Esophagus mucosa (tissue), 1 donor: ENCODE measurements at regions not wholly inside any gene's neighbourhood (a gene's known extent, or its start where the extent isn't known, plus 50 kb on each side); places are given as distances from the start of the nearest gene placed in this dataset.

ENCODE experiments used
- ATAC-seq: fragments of 200-7000 bp; cut with Tn5 transposase; one replicate; pipeline ENCODE4 v1.9.1; 2020
- donor health status: DM: yes; HTN: yes; CAD: no.

DNA sequence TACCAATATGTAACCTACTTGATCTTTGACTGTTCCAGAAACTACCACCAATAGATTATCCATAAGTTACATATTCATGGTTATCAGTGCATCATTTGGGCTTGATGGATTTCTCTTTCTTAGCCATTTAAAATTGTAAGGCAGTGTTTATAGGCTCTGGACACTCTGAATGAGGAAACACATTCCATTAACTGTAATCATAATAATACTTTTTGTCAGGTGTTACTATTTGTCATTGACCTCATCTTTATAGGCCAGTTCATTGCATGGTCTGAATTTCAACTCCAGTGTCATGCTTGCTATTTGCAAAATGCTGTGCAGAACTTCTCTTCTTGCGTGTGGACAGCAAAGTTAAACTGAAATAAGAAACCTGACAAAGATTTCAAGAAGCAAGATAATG, 1340.2 kb upstream of the ZEB2 start:
- no peak for ATAC-seq

DNA sequence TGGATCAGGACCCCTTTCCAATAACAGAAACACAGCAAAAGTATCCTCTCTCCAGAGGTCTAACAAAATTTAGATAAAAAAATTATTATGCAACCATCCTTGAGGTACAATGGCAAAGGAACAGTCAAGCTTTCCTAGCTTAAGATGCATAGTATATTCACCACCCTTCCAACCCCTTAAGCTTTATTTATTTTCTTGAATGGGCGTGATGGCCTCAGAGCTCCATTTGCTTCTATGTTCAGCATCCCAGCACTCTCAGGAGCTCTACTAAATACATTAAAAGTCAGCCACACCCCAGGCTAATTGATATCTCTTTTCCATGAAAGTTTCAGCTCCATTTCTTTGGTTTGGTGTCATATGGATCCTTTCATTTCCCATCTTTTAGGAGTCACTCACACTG, 1335.2 kb upstream of the ZEB2 start:
- no peak for ATAC-seq

DNA sequence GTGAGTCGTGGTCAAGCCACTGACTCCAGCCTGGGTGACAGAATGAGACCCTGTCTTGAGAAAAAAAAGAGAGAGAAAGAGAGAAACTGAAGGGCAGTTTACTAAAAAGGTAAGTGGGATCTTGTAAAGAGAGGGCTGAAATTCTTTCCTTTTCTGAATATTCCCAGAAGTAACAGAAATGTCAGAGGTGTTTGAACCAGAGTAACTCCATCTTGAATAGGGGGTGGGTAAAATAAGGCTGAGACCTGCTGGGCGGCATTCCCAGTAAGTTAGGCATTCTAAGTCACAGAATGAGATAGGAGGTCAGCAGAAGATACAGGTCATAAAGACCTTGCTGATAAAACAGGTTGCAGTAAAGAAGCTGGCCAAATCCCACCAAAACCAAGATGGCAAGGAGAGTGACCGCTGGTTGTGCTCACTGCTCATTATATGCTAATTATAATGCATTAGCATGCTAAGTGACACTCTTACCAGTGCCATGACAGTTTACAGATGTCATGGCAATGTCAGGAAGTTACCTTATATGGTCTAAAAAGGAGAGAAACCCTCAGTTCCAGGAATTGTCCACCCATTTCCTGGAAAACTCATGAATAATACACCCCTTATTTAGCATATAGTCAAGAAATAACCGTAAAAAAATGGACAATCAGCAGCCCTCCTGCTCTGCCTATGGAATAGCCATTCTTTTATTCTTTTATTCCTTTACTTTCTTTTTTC, 1334.3 kb upstream of the ZEB2 start:
- ATAC-seq, result no peak

DNA sequence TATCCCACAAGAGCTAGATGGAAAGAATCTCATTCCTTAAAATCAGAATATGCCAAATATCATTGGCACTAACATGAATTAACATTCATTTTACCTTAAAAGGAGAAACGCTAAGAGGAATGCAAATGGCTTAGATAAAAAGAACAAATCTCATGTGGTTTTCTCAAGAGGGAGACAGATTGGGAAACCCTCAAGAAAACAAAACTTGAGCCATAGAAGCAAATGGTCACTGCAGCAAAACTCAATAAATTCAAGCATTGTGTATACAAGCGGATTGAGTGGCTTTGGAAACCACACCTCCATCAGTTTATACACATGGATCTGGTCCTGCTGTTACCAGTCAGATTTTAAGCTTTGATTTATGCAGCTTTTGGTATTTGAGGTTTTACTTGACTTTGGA, 1331.8 kb upstream of the ZEB2 start:
- no peak for ATAC-seq

- ATAC-seq, result no peak
These were observed 1329.5 kb upstream of the ZEB2 start for GRCh38 chr2:145849466-145849865.

DNA sequence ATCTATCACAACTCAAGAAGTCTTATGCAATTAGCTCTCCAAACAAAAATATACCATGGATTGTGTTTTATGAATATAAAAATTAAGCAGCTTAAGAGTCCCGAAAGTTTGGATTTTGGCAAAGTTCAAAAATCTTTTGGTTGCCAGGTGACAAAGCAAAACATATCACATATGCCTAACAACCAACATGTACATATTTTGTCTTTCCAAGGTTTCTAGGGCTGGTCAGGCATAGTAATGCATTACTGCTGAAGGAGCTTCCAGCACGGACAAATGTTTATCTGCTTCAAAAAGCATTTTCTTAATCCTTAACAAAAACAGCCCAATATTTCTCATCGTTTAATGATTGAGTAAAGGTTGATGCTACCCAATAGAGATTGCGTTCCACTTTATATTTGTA, 1327.1 kb upstream of the ZEB2 start:
- no peak for ATAC-seq

DNA sequence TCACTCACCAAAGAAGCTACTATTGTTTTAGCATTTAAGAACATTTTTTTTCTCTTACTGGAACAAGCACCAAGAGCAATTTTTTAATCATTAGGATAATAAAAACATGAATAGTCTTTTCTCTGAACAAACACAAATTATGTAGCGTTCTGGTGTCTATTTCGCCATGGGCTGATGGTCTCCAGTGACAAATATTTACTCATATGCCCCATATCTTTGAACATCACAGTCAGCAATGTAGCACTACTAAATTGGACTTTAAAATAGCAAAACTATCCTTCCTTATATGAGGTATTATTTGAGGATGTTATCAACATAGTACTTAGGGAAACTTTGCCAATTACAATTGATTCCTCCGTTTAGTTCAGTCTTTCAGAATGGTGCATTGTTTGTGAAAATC, 1326.0 kb upstream of the ZEB2 start:
- no peak for ATAC-seq

GRCh38 chr2:145845207-145845894, 1325.4 kb upstream of the ZEB2 start:
- ATAC-seq, result no peak

GRCh38 chr2:145841973-145842372, 1322.1 kb upstream of the ZEB2 start:
- ATAC-seq, result no peak

DNA sequence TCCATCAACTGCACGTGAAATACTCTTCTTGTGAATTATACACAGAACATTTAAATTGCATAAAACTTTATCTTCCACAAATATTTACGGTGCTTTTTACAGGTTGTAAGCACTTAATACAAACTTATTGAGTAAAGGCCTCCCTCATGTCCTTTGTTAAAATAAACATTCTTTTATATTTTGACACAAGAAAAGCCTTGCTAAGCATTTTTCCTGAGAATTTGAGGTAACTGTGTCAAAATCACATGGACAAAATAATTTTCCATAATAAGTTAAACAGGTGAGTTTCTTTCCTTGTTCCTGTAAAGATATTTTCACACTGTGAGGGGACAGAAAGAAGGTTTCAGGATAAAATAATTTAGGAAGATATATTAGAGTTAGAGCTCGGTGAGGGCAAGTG, 1317.1 kb upstream of the ZEB2 start:
- ATAC-seq, result no peak

DNA sequence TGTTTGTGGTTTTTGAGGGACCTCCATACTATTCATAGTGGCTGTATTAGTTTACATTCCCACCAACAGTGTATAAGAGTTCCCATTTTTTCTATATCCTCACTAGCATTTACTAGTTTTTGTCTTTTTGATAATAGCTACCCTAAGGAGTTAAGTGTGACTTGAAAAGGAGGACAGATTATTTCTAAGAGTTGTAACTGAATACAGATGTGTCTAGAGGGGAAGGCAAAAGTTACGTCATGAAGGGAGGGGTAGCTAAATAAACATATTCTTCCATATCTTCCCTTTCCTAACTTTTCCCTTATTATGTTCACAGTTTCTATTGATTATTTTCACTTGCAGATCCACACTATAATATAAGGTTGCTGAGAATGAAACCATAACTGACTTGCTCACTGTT, 1315.7 kb upstream of the ZEB2 start:
- no peak for ATAC-seq

DNA sequence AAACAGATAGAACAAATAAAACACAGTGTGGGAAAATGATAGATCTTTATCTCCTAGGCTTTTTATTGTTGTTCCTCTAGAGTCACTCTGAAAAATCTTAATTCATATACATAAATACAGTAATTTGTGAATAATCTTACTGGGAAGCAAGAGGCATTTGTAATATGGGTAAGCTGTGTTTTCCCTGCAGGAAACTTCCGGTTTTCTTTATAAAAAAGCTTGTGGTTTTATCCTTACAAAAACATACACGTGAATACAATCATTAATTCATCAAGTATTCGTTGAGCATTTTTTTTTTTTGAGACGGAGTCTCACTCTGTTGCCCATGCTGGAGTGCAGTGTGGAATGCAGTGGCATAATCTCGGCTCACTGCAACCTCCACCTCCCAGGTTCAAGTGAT, 1312.8 kb upstream of the ZEB2 start:
- no peak for ATAC-seq

GRCh38 chr2:145829931-145830330, 1310.0 kb upstream of the ZEB2 start:
- no peak for ATAC-seq

DNA sequence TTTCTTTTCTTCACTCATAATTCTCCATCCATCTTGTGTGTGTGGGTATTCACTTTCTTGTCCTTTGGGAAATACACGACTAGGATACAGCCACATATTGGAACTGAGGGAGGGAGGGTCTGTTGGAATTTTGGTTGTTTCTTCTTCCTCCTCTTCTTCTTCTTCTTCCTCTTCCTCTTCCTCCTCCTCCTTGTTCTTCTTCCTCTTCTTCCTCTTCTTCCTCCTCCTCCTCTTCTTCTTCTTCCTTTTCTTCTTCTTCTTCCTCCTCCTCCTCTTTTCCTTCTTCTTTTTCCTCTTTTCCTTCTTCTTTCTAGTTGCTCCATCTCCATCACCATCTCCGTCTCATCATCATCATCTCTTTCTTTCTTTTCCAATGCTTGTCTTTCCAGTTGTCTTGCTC, 1307.3 kb upstream of the ZEB2 start:
- ATAC-seq, result no peak

DNA sequence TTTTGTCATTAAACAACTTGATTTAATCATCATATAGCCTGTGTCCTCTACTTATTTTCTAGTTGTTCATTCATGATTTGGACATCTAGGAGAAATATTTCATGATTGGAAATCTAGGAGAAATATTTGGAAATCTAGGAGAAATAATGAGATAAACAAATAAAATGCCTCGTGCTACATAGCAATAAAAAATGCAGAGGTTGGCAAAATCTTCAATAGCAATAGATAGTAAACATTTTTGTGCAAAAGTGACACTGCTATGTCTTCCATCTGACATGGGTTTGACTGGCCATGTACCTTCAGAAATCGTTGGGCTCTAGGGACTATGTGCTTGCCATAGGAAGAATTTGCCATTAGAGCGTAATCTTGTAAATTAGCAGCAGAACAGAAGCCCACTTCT, 1304.5 kb upstream of the ZEB2 start:
- ATAC-seq, result no peak

DNA sequence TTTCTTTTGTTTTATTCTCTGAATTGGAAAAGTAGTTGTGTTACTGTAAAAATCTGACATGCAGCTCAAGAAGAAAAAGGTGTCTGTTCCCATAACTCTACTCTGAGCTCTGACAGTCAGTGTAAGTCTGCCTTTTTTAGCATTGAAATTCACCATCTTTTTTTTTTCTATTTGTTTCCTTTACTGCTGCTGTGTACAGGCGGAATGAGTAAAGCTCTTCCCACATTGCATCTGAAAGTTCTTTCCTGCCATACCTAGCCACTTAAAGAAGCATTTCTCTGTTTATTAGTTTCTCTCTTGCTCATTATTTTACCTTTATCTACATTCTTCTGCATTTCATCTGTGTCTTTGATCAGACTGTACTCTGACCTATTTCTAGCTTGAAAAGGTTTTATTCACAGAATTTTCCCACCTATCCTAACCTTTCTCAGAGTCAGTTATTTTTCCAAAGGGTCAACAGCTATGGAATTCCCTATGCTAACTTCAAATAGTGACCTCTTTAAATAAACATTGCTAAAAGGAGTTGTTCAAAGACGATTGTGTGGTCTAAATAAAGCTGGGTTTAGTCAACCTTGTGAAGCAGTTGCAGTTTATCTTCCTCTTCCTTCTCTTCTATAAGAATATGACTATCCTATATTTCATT, 1303.1 kb upstream of the ZEB2 start:
- ATAC-seq, result no peak

GRCh38 chr2:145820651-145821050, 1300.7 kb upstream of the ZEB2 start:
- no peak for ATAC-seq

DNA sequence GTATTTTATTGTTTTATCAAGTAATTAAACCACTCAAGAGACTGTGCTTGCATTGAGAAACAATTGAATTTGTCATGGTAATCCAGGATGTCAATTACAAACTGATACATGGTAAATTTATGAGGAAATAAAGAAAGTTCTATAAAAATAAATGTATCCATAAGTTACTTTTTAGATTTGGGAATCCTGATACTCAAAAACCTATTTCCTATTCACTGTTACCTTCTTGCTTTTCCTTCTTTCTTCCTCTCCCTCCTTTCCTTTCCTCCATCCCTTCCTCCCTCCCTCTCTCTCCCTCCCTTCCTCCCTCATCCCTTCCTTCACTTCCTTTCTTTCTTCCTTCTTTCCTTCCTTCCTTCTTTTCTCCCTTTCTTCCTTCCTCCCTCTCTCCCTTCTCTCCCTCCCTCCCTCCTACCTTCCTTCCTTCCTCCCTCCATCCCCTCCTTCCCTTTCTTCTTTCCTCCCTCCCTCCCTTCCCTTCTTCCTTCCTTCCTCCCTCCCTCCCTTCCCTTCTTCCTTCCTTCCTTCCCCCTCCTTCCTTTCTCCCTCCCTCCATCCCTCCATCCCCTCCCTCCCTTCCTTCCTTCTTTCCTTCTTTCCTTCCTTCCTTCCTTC, 1299.1 kb upstream of the ZEB2 start:
- no peak for ATAC-seq

DNA sequence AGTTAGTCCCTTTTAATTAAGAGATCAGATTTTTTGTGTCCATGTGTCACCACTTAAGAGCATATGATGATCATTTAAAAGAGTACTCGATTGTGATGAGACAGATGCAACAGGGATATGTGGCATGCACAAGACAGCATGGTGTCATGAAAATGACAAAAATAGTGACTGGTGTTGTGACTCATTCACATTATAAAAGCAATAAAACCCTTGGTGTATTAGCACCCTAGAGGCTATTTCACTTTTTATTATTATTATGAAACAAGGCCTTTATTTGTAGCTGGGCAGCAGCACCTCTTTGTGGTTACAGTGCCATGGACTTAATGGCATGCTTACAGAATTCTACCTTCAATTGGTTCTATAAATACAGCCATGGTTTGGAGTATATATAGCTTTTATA, 1296.0 kb upstream of the ZEB2 start:
- no peak for ATAC-seq

DNA sequence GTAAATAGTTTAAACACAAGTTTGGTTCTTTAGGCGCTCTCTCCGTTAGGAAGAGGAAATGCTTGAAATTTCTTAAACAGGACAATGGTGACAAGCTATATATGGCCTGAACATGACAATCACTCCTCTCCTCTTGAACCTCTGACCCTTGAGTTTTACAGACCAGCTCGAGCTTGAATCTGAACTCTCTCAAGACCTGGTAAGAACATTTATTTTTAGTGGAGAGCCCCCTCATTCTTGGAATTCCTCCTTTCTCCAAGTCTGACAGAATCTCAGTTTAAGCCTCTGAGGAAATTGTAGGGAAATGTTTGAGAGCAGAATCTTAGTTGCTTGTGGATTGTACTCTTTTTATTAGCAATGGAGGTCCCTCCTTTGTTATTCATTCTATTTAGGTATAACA, 1293.6 kb upstream of the ZEB2 start:
- no peak for ATAC-seq

GRCh38 chr2:145812165-145812554, 1292.2 kb upstream of the ZEB2 start:
- ATAC-seq, result no peak

DNA sequence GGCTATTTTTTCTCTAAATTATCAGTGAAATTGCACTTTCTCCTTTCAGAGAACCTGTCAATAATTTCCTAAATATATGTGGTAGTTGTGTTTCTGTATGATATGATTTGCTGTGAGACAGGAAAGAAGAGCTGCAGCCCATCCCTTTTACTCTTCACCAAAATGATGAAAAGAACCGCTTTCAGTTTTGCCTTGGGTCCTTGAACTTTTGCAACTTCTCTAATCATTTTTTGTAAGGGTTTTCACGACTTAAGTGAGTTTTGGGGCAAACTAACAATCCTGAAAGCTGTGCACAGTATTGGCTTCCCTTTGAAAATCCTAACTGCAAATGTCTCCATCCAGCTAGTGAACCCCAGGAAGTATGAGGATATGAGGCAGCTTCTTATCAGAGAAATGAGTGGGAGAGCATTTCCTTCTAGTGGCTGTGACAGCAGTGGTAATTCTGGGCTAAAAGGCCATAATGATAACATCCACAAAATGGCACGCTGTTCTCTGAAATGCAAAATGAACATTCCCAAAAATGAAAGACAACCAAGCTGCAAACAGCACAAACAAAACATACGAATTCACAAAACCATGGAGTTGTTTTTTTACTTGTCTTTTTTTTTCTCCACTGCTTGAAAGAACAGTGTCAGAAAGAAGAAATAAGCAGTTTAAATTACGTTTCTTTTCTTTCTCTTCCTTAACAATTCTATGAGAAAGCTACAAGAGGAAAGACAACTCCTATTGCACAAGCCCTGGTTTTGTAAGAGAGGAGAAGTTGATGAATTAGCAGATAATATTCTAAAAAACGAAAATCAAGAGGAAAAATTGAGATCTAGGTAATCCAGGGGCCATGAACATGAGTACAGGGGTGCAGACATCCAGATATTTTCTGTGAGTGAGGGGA, 1291.6 kb upstream of the ZEB2 start:
- no peak for ATAC-seq

GRCh38 chr2:145807968-145808367, 1288.0 kb upstream of the ZEB2 start:
- no peak for ATAC-seq
